LoVo (cell line): ENCODE measurements at regions not wholly inside any gene's neighbourhood (a gene's known extent, or its start where the extent isn't known, plus 50 kb on each side); places are given as distances from the start of the nearest gene placed in this dataset.

Source experiments
- DNase-seq: peaks from one replicate; pipeline ENCODE4 v3.0.0-alpha.2; 2016; ENCODE audit warnings: low spot score

DNA sequence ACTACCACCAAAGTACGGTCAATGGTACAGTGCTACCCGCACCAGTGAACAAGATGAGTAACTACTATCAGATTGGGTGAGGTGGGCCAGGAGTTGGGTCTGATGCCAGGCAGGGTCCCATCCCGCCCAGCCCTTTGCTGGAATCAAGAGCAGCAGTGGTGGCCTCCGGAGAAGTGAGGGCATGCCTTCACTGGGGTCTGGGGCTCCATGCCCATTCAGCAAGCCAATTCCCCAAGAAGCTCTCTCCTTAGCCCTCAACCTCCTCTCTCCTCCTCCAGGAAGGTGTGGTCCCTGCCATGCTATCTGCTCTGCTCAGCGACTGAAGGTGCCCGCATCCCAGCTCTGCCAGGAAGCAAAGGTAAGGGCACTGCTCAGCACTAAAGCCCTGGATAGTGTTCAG is 62.7 kb upstream of the CPLX2 start:
- no peak for DNase-seq

DNA sequence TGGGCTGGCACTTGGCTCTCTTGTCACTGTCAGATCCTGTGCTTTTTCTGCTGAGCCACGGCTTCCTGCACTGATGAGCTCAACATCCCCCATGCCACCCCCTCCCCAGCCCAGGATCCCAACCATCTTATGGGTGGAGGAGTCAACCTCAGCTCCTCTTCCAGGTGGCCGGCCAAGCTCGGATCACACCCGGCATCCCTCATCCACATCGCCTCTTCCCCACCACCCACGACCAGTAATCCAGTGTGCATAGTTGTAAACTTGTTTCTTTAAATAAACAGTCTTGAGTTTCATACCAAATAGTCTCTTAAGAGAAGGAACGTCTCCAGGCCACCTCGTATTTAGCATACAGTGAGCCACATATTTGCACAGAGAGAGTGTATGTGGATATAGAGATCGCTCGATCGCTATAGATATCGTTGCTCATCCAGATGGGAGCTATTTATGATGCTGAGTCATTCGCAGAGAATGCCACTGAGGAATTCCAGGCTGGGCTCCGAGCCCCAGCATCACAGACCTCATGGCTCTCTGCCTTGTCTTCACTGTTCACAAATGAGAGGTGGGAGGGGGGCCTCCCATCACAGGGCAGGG is 61.8 kb upstream of the CPLX2 start:
- DNase-seq: peak; percentile 75

DNA sequence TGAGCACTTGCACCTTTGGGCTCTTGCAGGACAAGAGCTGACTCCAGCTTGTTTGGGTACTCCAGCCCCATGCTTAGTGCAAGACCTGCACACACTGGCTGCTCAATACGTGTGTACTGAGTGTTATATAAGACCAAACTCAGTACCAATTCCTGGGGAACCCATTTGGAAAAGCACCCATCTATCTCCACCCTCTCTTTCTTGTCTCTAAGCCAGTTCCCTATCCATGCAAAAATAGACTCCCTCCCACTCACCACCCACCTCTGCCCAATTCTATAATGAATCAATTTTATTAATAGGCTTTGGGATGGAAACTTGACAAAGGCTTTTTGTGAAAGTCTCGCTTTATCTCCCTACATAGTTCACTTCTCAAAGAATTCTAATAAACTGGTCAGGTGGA is 60.9 kb upstream of the CPLX2 start:
- DNase-seq: no peak

DNA sequence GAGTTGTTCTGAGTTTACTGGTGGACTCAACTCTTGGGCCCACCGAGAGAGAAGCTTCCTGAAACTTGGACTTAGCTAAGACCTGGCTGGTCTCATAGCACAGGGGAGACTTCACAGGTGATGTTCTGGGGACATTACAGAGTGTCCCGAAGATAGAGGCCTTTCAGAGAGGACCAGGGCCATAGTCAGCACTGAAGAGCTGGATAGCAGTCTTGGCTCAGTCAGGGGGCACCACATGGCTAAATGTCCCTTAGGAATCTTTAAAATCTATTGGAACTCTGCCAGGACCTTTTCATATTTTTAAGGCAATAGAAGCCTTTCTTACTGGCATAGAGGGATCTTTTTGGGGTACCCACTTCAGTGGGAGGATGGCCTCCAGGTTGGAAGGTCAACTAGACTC is 59.8 kb upstream of the CPLX2 start:
- no peak for DNase-seq

DNA sequence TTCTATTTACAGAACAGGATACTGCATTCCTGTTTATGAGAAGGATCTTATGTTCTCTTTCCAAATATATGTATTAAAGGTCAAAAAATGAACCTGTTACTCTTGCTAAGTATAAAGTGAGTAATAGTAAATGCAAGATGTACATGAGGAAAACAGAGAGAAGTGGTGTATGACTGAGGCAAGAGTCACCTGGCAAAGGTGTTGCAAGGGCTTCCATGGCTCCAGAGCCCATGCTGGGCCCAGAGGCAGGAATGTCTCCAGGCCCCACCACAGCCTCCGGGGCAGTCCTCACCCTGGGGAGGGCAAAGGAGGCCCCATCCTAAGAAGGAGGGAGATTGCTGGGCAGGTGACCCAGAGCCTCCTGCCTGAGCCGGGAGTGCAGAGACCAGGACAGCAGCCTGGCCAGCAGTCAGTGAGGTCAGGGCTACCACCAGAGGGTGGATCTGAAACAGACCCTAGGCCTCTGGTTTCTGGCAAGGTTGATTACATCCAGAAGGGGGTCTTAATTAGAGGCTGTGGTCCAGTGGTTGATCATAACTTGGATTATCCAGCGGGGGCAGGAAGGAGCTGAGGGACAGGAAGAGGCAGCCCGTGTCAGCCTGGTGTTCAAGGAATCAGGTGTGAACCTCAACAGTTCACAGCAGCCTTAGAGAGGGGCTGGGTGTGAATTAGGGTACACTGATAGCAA is 57.3 kb upstream of the CPLX2 start:
- no peak for DNase-seq

DNA sequence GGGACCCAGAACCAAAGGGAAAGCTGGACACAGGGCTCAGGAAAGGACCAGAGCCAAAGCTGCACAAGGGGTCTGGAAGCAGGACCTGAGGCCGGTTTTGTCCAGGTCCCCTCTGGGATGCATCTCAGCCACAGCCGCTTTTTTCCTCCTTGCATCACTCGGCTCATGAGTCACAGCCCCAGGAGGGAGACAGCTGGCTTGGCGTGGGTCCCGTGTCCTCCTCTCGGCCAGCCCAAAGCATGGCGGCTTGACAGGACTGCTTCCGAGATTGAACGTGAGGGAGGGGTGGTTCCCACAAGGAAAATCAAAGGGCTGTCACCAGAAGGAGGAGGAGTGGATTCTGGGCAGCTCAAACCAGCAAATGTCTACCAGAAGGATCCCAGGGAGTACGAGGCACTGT is 56.7 kb upstream of the CPLX2 start:
- peak; percentile 53 for DNase-seq

DNA sequence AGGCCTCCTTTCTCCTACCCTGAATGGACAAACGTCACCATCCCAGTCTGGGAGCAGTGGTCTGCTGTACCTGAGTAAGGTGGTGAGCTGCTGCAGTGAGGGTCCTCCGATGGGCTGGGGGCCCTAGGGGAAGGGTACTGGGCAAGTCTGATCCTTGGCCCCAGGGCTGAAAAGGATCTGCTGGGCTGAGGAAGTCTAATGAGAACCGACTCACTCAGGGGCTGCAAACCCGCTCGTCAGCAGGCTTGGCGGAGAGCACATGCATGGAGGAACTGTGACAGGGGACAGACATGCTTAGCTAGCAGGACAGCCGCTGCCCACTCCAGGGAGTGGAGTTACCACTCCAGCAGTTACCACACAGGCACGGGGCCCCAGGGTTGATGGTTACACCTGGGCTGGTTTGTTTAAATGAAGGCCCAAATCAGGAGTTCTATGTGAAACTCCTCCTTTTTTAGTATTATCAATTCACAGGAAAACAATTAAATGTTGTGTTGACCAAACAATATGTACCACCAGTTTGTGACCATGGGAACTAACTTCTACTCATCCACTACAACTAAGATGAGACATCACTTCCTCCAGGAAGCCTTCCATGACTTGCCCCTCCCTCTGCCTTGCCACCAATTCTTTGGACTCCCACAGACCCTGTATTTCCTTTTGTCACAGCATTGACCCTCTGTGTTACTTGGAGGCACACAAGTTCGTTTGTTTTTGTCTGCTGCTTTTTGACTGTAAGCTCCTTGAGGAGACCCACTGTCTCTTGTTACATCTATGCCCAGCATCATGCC is 56.1 kb upstream of the CPLX2 start:
- DNase-seq: no peak

DNA sequence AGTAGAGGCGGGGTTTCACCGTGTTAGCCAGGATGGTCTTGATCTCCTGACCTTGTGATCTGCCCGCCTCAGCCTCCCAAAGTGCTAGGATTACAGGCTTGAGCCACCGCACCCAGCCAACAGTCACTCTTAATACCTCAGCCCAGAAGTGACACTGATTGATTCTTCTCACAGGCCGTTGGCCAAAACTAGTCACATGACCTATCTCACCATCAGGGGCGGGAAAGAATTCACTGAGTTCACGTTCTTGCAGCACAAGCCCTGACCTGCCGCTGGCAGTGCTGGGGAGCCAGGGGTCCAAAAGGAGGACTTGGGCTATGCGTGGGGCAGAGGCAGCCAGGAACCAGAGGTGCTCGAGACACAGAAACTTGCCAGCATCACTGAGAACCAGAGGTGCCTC is 55.0 kb upstream of the CPLX2 start:
- DNase-seq: no peak

DNA sequence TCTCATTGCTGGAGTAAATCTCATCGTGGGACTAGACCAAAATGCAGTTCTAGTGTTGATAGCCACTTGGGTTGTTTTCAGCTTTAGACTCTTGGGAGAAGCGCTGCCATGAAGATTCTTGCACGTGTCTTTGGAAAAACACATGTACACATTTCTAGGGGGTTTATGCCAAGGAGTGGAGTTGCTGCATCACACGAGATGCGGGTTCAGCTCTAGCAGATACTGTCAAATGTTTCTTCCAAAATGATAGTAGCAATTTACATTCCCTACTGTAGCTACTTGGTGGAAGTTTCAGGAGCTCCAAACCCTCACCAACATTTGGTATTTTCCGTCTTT is 52.3 kb upstream of the CPLX2 start:
- DNase-seq: no peak

DNA sequence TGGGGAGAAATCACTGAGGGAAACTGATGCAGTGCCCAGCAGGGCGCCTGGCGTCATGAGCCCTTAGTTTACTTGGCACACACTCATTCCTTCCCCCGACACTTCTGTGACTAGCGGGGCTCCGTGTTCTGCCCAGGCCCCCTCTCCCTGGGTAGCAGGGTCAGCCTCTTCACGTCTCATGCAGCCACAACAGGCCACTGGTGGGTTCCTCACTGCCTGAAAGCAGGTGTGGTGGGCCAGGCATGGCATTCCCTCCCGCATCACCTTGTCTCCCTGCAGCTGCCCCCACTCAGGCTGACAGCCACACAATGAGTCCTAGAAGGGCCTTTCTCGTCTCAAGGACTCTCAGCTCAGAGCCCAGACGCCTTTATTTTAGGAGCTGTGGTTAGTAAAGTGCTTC is 51.1 kb upstream of the CPLX2 start:
- no peak for DNase-seq
